Suppressor macrophage treated with lipopolysaccharide for 1 hour (primary cell): ENCODE measurements at regions not wholly inside any gene's neighbourhood (a gene's known extent, or its start where the extent isn't known, plus 50 kb on each side); places are given as distances from the start of the nearest gene placed in this dataset.
"Not testable (repeated sequence)": the region's sequence is repeated elsewhere in the genome, so short reads cannot be mapped to it uniquely, and the experiment has no call there.

ENCODE experiments used
- DNase-seq, 3 donors: peaks; one replicate each; pipeline ENCODE4 v3.0.0-alpha.2; 2020 to 2022

DNA sequence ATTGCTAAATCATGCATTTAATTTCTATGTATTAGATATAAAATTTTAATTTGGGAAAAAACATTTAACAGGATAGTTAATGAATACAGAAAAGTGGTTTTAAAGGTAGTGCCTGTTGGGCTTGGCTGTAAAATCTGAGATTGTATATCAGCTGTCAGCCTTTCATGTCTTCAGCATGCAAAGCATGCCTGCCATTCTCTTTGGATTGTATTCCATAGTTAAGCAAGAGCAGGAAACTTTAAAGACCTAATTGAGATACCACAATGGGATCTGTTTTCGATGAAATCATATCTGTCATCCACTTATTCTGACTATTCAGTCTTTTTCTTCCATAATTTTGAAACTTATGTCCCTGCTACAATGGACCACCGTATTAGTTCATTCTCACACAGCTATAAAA, 451.0 kb upstream of the DDI1 start:
- DNase-seq = no peak

DNA sequence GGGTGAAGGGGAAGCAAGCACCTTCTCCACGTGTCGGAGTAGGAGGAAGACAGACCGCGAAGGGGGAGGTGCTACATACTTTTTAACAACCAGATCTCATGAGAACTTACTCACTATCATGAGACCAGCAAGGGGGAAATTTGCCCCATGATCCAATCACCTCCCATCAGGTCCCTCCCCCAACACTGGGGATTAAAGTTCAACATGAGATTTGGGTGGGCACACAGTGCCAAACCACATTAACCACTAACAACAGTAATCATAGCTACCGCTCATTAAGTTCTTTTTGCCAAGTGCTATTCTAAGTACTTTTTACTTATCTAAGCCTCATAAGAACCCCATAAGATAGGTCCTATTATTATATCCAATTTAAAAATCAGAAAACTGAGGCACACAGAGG, 450.5 kb upstream of the DDI1 start:
- DNase-seq = no peak

GRCh38 chr11:103586756-103587155, 449.7 kb upstream of the DDI1 start:
- no peak for DNase-seq

GRCh38 chr11:103587901-103588788, 448.3 kb upstream of the DDI1 start:
- no peak for DNase-seq

GRCh38 chr11:103591554-103591953, 444.9 kb upstream of the DDI1 start:
- DNase-seq = no peak

- no peak for DNase-seq
Observed at GRCh38 chr11:103594283-103594682, 442.2 kb upstream of the DDI1 start.

GRCh38 chr11:103596315-103596714, 440.1 kb upstream of the DDI1 start:
- no peak for DNase-seq

DNA sequence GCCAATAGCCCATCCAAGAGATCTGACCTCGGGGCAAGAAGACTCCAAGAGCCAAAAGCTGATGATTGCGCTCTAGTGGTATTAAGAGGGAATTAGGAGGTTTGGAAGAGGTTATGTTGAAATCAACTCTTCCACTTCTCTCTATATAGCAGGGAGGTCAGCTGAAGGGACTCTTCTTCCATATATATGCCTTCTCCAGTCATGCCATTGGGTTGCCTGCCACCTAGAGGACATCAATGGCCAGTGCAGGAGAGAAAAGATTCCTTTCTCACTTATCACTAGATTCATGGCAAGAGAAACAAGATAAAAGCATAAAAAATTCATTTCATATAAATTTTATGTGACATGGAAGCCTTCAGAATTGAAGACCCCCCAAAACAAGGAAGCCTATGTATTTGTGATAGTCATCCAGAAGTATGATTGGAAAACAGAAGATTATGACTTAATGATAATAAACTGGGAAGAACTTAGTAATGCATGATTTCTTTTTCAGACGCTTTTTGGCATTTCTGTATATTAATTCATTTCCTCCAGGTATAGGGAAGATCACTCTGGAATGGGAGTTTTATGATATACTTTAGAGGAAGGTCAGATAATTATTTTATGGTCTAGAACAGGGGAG, 435.1 kb upstream of the DDI1 start:
- DNase-seq = peak; percentile 53 to 59 (median 54)

DNA sequence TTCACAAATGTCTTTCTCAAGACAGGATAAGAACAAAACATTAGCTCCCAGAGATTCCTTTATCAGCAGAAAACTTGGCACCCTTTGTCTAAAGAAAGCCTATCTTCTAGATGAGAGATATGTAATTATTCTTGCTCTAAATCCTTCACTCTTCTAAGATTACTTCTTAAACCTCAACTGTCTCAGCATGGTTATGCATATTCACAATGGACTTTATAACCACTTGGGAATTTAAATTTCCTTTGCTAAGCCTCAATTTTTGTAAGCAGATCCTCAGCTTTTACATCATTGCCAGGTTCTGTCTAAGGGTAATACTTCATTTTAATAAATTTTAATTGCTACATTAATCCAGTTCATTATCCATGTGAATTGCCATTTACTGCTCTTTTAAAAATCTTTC, 433.6 kb upstream of the DDI1 start:
- DNase-seq = no peak

- DNase-seq = no peak
Observed at GRCh38 chr11:103604310-103604709, 432.1 kb upstream of the DDI1 start.

GRCh38 chr11:103608566-103608965, 427.9 kb upstream of the DDI1 start:
- DNase-seq = no peak

DNA sequence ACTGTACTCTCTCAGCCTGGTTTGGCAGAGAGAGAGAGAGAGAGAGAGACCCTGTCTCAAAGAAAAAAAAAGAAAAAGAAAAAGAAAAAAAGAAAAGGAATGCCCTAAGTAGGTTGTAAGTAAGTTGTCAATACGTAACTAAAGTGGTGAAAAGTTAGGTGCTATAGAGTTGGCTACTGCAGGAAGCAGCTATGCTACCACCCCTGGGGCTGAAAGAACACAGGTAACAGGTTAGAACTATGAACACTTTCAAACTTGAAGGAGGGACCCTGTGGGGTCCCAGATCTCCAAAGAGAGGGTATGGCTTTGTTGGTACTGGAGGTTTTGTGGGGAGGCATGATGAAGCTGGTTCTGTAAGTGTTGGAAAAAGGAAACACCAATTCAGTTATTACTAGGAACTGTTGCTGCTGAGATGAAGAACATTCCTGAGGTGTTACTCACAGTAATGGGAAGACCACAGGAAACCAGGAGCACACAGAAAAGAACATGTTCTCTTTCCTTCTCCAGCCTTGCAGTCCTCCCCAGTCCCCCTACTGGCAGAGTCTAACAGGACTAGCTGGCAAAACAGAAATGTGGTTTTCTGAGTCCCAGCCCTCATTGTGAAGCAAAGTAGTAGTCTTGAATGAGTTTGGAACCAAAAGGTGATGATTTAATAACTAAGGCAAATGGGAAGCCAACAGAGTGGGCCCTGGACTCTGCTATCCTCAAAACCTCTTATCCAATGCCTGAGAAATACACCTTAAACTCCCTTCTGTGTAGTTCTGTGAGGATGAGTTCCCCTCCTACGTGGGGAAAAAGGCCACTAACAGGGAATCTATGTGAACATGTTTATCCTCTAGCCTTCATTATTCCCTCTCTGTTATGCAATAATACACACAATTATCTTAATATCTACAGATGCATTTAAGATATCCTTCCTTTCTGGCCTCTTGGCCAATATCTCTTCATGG, 427.0 kb upstream of the DDI1 start:
- DNase-seq = no peak

GRCh38 chr11:103610435-103610834, 426.0 kb upstream of the DDI1 start:
- DNase-seq = no peak

DNA sequence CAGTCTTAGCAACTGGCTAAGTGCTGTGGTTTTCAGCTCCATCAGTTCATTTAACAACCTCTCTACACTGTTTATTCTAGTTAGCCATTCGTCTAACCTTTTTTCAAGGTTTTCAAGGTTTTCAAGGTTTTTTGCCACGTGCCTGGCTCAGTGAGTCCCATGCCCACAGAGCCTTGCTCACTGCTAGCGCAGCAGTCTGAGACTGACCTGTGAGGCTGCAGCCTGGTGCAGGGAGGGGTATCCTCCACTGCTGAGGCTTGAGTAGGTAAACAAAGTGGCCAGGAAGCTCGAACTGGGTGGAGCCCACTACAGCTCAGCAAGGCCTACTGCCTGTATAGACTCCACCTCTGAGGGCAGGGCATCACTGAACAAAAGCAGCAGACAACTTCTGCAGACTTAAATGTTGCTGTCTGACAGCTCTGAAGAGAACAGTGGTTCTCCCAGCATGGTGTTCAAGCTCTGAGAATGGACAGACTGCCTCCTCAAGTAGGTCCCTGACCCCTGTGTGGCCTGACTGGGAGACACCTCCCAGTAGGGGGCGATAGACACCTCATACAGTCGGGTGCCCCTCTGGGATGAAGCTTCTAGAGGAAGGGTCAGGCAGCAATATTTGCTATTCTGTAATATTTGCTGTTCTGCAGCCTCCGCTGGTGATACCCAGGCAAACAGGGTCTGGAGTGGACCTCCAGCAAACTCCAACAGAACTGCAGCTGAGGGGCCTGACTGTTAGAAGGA, 424.7 kb upstream of the DDI1 start:
- DNase-seq = not testable (repeated sequence)

- DNase-seq = not testable (repeated sequence)
Observed at GRCh38 chr11:103612451-103612850, 424.0 kb upstream of the DDI1 start.

- not testable (repeated sequence) for DNase-seq
Observed at GRCh38 chr11:103616586-103616985, 419.9 kb upstream of the DDI1 start.

- DNase-seq = no peak
Observed at GRCh38 chr11:103618528-103618927, 417.9 kb upstream of the DDI1 start.

GRCh38 chr11:103619480-103619879, 417.0 kb upstream of the DDI1 start:
- DNase-seq = no peak

- DNase-seq = no peak
Observed at GRCh38 chr11:103619938-103620337, 416.5 kb upstream of the DDI1 start.

- no peak for DNase-seq
Observed at GRCh38 chr11:103622296-103622695, 414.1 kb upstream of the DDI1 start.

DNA sequence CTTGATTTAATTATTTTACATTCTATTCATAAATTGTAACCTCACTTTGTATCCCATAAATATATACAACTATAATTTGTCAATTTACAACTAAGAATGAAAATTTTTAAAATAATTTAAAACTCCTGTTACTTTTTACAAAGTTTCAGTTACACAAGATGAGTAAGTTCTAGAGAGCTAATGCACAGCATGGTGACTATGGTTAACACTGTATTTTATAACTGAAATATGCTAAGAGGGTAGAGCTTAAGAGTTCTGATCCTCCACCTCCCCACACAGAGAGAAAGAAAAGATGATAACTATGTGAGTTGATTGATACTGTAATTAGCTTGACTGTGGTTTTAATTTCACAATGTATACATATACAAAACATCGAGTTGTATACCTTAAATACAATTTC, 412.5 kb upstream of the DDI1 start:
- DNase-seq = no peak
